ENCODE measurements at regions not wholly inside any gene's neighbourhood (a gene's known extent, or its start where the extent isn't known, plus 50 kb on each side); places are given as distances from the start of the nearest gene placed in this dataset.

DNA sequence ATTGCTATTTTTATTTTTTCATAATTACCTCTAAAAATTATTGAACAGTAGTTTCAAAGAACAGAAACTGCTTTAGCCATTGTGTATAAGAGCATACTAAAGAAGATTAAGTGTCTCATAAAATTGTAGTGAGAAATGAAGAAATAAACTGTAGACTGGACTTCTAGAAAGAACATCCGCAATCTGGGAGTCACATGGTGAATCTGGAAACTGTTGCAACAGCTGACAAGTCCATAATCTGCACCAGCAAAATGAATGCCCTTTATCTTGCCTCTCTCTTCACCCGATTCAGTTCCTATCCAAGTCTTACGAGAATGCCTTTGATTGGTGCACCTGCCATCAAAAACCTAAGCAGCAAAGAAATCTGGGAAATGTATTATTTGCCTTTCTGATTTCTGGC lies 312.9 kb downstream of the NAF1 start:
- FAIRE-seq (no peak), ATAC-seq (no peak), DNase-seq (ENCODE audit: low read depth, low spot score) (no peak)
- Histone ChIP-seq H3K4me3 (no peak overlapping the region), H3K4me1 (ENCODE audit: control insufficient read depth, insufficient read depth, low read length) (no peaks in the 10 kb centered on the region), H2AFZ (ENCODE audit: control insufficient read depth, low read depth, low read length) (no peak overlapping the region), H3K27me3 (replicated peaks in 1 of 2; ENCODE audit: control insufficient read depth in 2 of 2, insufficient read depth in 2 of 2, low read length in 1 of 2) (no peaks in the 10 kb centered on the region; a peak in 1 of 4 replicates), H3K79me2 (ENCODE audit: control insufficient read depth, insufficient read depth, low read length) (no peaks in the 10 kb centered on the region), H4K20me1 (ENCODE audit: control insufficient read depth, insufficient read depth) (no peaks in the 10 kb centered on the region), H3K9ac (ENCODE audit: control insufficient read depth, insufficient read depth, low read length) (no peak overlapping the region), H3K27ac (ENCODE audit: control insufficient read depth, insufficient read depth) (no peak overlapping the region), H3K9me3 (replicated peaks; ENCODE audit: control insufficient read depth, insufficient read depth, low read length) (no peaks in the 10 kb centered on the region), H3K4me2 (ENCODE audit: control insufficient read depth, insufficient read depth) (no peak overlapping the region), H3K36me3 (ENCODE audit: control insufficient read depth in 2 of 2, insufficient read depth in 2 of 2, low read length in 1 of 2) (no peaks in the 10 kb centered on the region)
- BruUV-seq (replicated peaks), result no TSS peak
- no peak for TF ChIP-seq ETV6 (conservative IDR thresholded peaks at IDR 0.05 in 1 of 2, IDR thresholded peaks at IDR 0.05 in 1 of 2; ENCODE audit: borderline replicate concordance in 1 of 2, low read depth in 1 of 2)
- TF ChIP-seq CHD4 (IDR thresholded peaks at IDR 0.05), result no peak
- TF ChIP-seq KDM1A (IDR thresholded peaks at IDR 0.05; ENCODE audit: borderline replicate concordance), result no peak
- no peak for TF ChIP-seq RUNX3 (IDR thresholded peaks at IDR 0.05; ENCODE audit: low read length)
- TF ChIP-seq TARDBP (IDR thresholded peaks at IDR 0.05; ENCODE audit: borderline replicate concordance), result no peak
- no peak for TF ChIP-seq DPF2 (IDR thresholded peaks at IDR 0.05)
- no peak for TF ChIP-seq CBX5 (IDR thresholded peaks at IDR 0.05; ENCODE audit: low read depth)
- no peak for TF ChIP-seq ESRRA (IDR thresholded peaks at IDR 0.05; ENCODE audit: low read length)
- ChIA-PET POLR2A (no interaction called here), RAD21 (ENCODE audit: unreplicated experiment) (no interaction called here), SMC1A (ENCODE audit: uncharacterized antibody, unreplicated experiment) (interaction anchor here (1.4 to 1.6 kb wide), 2 partner anchors 10 to 11 kb away, joined by 3 to 4 read pairs; no protein-coding TSS in a partner anchor), CTCF (no interaction called here)
- in situ Hi-C loops (cut with MboI) (no loop called here), intact Hi-C loops (cut with micrococcal nuclease; ENCODE audit: unreplicated experiment) (no loop called here)
- 42% methylated on average over 3 of the region's 3 CpGs for WGBS (ENCODE audit: insufficient coverage, insufficient replicate concordance, low lambda C conversion rate, missing lambda C conversion rate)

DNA sequence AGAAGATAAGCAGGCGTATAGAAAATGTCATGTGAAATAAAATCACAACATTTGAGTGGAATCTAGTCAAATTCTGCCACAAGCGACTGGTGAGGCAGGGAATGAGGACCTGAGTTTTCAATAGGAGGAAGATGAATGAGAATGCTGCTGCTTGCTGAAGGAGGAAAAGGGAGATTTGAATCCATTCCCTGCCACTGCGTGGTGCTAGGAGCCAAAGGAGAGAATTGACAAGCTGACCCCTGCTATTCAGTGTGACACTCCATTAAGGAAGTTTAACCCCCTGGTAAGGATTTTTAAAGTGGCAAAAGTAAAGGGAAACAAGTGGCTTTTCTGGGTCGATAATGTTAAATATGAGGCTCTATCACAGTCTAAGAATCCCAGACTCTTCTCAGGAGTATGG lies 314.0 kb downstream of the NAF1 start:
- WGBS (ENCODE audit: insufficient coverage, insufficient replicate concordance, low lambda C conversion rate, missing lambda C conversion rate), result 47% methylated on average over 4 of the region's 4 CpGs
- intact Hi-C loops (cut with micrococcal nuclease; ENCODE audit: unreplicated experiment), result no loop called here
- TF ChIP-seq, protein P1, sequence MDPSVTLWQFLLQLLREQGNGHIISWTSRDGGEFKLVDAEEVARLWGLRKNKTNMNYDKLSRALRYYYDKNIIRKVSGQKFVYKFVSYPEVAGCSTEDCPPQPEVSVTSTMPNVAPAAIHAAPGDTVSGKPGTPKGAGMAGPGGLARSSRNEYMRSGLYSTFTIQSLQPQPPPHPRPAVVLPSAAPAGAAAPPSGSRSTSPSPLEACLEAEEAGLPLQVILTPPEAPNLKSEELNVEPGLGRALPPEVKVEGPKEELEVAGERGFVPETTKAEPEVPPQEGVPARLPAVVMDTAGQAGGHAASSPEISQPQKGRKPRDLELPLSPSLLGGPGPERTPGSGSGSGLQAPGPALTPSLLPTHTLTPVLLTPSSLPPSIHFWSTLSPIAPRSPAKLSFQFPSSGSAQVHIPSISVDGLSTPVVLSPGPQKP (IDR thresholded peaks at IDR 0.05; ENCODE audit: low read depth, low read length), result no peak
- TF ChIP-seq BMI1 (IDR thresholded peaks at IDR 0.05; ENCODE audit: borderline replicate concordance) (no peak), CREB1 (IDR thresholded peaks at IDR 0.05; ENCODE audit: low read depth) (no peak), TCF12 (IDR thresholded peaks at IDR 0.05; ENCODE audit: low read depth, low read length) (no peak), CEBPB (IDR thresholded peaks at IDR 0.05; ENCODE audit: borderline replicate concordance in 1 of 2, low read depth in 2 of 2, low read length in 2 of 2) (no peak), SMARCA5 (IDR thresholded peaks at IDR 0.05) (no peak)
- TF ChIP-seq, protein P2, sequence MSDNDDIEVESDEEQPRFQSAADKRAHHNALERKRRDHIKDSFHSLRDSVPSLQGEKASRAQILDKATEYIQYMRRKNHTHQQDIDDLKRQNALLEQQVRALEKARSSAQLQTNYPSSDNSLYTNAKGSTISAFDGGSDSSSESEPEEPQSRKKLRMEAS (IDR thresholded peaks at IDR 0.05; ENCODE audit: low read depth, low read length), result no peak
- TF ChIP-seq, protein P3, sequence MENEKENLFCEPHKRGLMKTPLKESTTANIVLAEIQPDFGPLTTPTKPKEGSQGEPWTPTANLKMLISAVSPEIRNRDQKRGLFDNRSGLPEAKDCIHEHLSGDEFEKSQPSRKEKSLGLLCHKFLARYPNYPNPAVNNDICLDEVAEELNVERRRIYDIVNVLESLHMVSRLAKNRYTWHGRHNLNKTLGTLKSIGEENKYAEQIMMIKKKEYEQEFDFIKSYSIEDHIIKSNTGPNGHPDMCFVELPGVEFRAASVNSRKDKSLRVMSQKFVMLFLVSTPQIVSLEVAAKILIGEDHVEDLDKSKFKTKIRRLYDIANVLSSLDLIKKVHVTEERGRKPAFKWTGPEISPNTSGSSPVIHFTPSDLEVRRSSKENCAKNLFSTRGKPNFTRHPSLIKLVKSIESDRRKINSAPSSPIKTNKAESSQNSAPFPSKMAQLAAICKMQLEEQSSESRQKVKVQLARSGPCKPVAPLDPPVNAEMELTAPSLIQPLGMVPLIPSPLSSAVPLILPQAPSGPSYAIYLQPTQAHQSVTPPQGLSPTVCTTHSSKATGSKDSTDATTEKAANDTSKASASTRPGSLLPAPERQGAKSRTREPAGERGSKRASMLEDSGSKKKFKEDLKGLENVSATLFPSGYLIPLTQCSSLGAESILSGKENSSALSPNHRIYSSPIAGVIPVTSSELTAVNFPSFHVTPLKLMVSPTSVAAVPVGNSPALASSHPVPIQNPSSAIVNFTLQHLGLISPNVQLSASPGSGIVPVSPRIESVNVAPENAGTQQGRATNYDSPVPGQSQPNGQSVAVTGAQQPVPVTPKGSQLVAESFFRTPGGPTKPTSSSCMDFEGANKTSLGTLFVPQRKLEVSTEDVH (IDR thresholded peaks at IDR 0.05; ENCODE audit: low read depth, partially characterized antibody), result no peak

More for the DNA sequence above, 314.0 kb downstream of the NAF1 start:
- no peaks in the 10 kb centered on the region for H3K9me3 ChIP-seq (replicated peaks; ENCODE audit: control insufficient read depth, insufficient read depth, low read length)
- ChIA-PET POLR2A (no interaction called here), SMC1A (ENCODE audit: uncharacterized antibody, unreplicated experiment) (interaction anchor here (1.4 kb wide), 1 partner anchor 12 kb away, joined by 3 read pairs; no protein-coding TSS in a partner anchor), RAD21 (ENCODE audit: unreplicated experiment) (no interaction called here), CTCF (no interaction called here)
- in situ Hi-C loops (cut with MboI), result no loop called here
- H3K9ac ChIP-seq (ENCODE audit: control insufficient read depth, insufficient read depth, low read length), result no peak overlapping the region
- H3K27me3 ChIP-seq (replicated peaks in 1 of 2; ENCODE audit: control insufficient read depth in 2 of 2, insufficient read depth in 2 of 2, low read length in 1 of 2), result peaks cover 0 to 2% of the 10 kb centered on the region in 2 experiments; a peak in 2 of 4 replicates
- no peaks in the 10 kb centered on the region for H3K36me3 ChIP-seq (ENCODE audit: control insufficient read depth in 2 of 2, insufficient read depth in 2 of 2, low read length in 1 of 2)
- H3K27ac ChIP-seq (ENCODE audit: control insufficient read depth, insufficient read depth), result no peak overlapping the region
- no peak overlapping the region for H3K4me2 ChIP-seq (ENCODE audit: control insufficient read depth, insufficient read depth)
- DNase-seq (ENCODE audit: low read depth, low spot score) (no peak), ATAC-seq (no peak), FAIRE-seq (no peak)
- BruUV-seq (replicated peaks), result no TSS peak
- H2AFZ ChIP-seq (ENCODE audit: control insufficient read depth, low read depth, low read length), result no peak overlapping the region
- H3K79me2 ChIP-seq (ENCODE audit: control insufficient read depth, insufficient read depth, low read length), result no peaks in the 10 kb centered on the region
- no peaks in the 10 kb centered on the region for H3K4me1 ChIP-seq (ENCODE audit: control insufficient read depth, insufficient read depth, low read length)
- H3K4me3 ChIP-seq, result no peak overlapping the region
- no peaks in the 10 kb centered on the region for H4K20me1 ChIP-seq (ENCODE audit: control insufficient read depth, insufficient read depth)

Measured in GM12878 (cell line).